Activated T-helper 2 cell treated with anti-CD3 and anti-CD28 coated beads, Interferon-gamma antibody, Interleukin-2, Interleukin-4, amounts not matched to agents 10 μg/mL and 5 μg/mL and 100 μg/mL, durations not matched to agents 14 hours and 24 hours and 36 hours (primary cell): ENCODE measurements at regions not wholly inside any gene's neighbourhood (a gene's known extent, or its start where the extent isn't known, plus 50 kb on each side); places are given as distances from the start of the nearest gene placed in this dataset.

Source experiments
- DNase-seq: peaks from one replicate; pipeline ENCODE4 v3.0.0; 2021; ENCODE audit warnings: low spot score
- H3K27ac Mint-ChIP-seq: one replicate; pipeline ENCODE4 v1.8.0; 2021; ENCODE audit warnings: mixed read lengths
- H3K27me3 Mint-ChIP-seq: one replicate; pipeline ENCODE4 v1.8.0; 2021; ENCODE audit warnings: low read depth, mixed read lengths
- H3K36me3 Mint-ChIP-seq: one replicate; pipeline ENCODE4 v1.8.0; 2021; ENCODE audit warnings: low read depth, mixed read lengths
- H3K4me1 Mint-ChIP-seq: one replicate; pipeline ENCODE4 v1.8.0; 2021; ENCODE audit warnings: low read depth, mixed read lengths
- H3K4me3 Mint-ChIP-seq: one replicate; pipeline ENCODE4 v1.8.0; 2021; ENCODE audit warnings: low read depth, mild to moderate bottlenecking, moderate library complexity, mixed read lengths
- H3K9me3 Mint-ChIP-seq: one replicate; pipeline ENCODE4 v1.8.0; 2021; ENCODE audit warnings: mixed read lengths
- intact Hi-C: fragments of 100-400 bp; cut with micrococcal nuclease; formaldehyde crosslinking; loops from one replicate; pipeline ENCODE4 v1.15.1; 2023

DNA sequence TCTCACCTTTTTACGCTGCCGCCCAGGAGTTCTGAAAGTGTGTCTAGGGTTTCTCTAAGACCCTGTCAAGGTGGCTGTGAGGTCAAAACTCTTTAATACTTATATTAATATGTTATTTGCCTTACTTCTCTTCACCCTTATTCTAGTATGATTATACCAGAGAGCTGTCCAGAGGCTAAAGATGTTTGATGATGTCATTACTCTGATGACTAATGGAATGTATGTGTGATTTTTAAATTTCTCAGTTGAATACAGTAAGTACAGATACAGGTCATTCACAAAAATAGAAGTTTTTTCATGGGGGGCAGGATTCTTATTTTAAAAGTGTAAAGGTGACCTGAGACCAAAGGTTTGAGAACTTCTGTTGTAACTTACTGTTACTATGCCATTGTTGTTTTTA lies 150.6 kb upstream of the FOXP2 start:
- DNase-seq = no peak
- no peak overlapping the region for H3K4me3 Mint-ChIP-seq
- H3K27ac Mint-ChIP-seq = no peak overlapping the region
- no peaks in the 10 kb centered on the region for H3K36me3 Mint-ChIP-seq
- H3K27me3 Mint-ChIP-seq = no peaks in the 10 kb centered on the region
- no peaks in the 10 kb centered on the region for H3K9me3 Mint-ChIP-seq
- intact Hi-C loops = no loop called here
- no peaks in the 10 kb centered on the region for H3K4me1 Mint-ChIP-seq

DNA sequence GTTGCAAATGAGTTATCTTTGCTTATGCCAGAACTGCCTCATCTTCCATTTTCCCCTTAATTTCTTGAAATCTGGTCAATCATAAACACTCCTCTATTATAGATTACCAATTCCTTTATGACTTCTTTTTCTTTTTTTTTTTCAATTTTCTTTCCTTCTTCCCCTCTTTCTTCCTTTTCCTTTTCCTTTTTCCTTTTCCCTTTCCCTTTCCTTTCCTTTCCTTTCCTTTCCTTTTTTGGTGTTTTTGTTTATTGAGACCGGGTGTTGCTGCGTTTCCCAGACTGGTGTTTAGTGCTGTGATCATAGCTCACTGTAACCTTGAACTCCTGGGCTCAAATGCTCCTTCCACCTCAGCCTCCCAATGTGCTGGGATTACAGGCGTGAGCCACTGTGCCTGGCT lies 151.4 kb upstream of the FOXP2 start:
- H3K4me1 Mint-ChIP-seq = no peaks in the 10 kb centered on the region

DNA sequence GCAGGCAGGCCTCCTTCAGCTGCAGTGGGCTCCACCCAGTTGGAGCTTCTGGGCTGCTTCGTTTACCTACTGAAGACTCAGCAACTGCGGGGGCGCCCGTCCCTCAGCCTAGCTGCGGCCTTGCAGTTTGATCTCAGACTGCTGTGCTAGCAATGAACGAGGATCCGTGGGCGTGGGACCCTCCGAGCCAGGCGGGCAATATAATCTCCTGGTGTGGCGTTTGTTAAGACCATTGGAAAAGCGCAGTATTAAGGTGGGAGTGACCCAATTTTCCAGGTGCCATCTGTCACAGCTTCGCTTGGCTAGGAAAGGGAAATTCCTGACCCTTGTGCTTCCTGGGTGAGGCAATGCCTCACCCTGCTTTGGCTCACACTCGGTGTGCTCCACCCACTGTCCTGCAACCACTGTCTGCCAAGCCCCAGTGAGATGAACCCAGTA lies 159.2 kb upstream of the FOXP2 start:
- no peaks in the 10 kb centered on the region for H3K36me3 Mint-ChIP-seq
- no peaks in the 10 kb centered on the region for H3K27me3 Mint-ChIP-seq
- H3K9me3 Mint-ChIP-seq = no peaks in the 10 kb centered on the region
- intact Hi-C loops = no loop called here
- no peak overlapping the region for H3K27ac Mint-ChIP-seq
- H3K4me1 Mint-ChIP-seq = no peaks in the 10 kb centered on the region
- DNase-seq = no peak
- no peak overlapping the region for H3K4me3 Mint-ChIP-seq

More for the DNA sequence above, 151.4 kb upstream of the FOXP2 start:
- intact Hi-C loops = no loop called here
- DNase-seq = no peak
- Mint-ChIP-seq H3K9me3 (no peaks in the 10 kb centered on the region), H3K4me3 (no peak overlapping the region), H3K36me3 (no peaks in the 10 kb centered on the region), H3K27me3 (no peaks in the 10 kb centered on the region), H3K27ac (no peak overlapping the region)

DNA sequence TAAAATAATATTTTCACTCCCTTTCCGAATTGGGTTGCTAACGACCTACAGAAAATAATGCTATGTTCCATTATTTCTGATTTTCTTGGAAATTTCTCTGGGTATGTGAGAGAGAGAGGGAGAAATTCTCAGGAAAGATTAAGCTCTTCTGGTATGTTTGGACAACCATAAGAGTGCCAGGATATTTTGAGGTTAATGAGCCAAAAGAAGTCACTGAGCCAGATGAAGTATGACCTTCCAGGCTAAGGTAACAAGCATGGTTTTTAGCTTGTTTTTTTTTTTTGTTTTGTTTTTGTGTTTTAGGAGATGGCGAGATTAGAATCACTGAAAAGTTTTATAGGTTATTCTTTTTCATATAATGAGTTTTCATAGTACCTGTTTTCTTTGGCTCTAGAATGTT lies 171.0 kb upstream of the FOXP2 start:
- intact Hi-C loops = no loop called here
- Mint-ChIP-seq H3K4me1 (no peaks in the 10 kb centered on the region), H3K27me3 (no peaks in the 10 kb centered on the region), H3K36me3 (no peaks in the 10 kb centered on the region), H3K9me3 (no peaks in the 10 kb centered on the region), H3K4me3 (no peak overlapping the region), H3K27ac (no peak overlapping the region)
- no peak for DNase-seq

DNA sequence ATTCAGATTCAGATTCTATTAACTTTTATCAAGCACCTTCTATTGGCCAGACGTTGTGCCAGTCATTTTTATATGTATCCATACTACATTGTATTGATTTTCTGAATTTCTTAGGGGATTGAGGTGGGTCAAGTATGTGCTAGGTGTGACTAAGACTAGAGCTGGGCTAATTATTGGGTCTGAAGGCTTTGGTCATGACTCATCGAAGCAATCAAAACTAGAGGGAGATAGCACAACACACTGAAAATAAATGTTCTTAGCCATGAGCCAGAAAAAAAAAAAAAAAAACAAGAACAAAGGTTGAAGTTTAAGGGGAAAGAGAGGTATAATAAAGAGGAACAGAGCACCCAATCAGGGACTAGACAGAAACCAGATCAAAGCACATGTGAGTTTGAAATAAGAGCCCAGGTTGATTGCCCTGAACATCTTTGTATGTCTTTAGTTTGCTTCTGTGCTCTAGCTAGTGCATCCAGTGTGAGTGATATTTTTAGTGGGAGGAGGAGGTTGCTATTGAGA lies 171.6 kb upstream of the FOXP2 start:
- no peaks in the 10 kb centered on the region for H3K36me3 Mint-ChIP-seq
- H3K4me3 Mint-ChIP-seq = no peak overlapping the region
- H3K9me3 Mint-ChIP-seq = no peaks in the 10 kb centered on the region
- H3K27me3 Mint-ChIP-seq = no peaks in the 10 kb centered on the region
- H3K27ac Mint-ChIP-seq = no peak overlapping the region
- no peaks in the 10 kb centered on the region for H3K4me1 Mint-ChIP-seq
- intact Hi-C loops = no loop called here
- DNase-seq = no peak

DNA sequence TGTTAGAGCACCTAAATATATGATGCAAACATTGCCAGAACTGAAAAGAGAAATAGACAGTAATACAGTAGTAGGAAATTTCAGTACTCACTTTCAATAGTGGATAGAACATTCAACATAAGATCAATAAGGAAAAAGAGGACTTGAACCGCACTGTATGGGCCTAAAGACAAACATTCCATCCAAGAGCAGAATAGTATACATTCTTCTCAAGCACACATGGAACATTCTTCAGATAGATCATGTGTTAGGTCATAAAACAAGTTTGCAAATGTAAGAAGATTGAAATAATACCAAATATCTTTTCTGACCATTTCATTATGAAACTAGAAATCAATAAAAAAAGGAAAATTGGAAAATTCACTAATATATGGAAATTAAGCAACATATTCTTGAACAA lies 185.4 kb upstream of the FOXP2 start:
- DNase-seq = no peak
- H3K27ac Mint-ChIP-seq = no peak overlapping the region
- no peaks in the 10 kb centered on the region for H3K4me1 Mint-ChIP-seq
- no peaks in the 10 kb centered on the region for H3K9me3 Mint-ChIP-seq
- no peak overlapping the region for H3K4me3 Mint-ChIP-seq
- no peaks in the 10 kb centered on the region for H3K27me3 Mint-ChIP-seq
- intact Hi-C loops = no loop called here
- H3K36me3 Mint-ChIP-seq = no peaks in the 10 kb centered on the region

DNA sequence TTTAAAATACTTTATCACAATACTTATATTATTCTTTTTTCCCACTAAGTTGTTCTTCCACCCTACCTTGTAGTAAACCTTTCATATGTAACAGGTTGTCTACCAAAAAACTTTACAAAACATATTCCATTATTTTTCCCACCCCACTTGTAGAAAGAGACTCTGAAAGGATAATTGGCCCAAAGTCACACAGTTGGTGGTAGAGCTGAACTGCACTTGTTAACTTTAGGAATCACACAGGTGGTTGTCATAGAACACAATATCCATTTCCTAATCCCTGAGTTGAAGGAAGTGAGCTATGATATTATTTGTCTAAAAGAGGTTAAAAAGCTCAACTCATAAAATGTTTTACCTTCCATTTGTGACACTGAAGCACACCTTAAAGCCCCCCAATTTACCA lies 188.8 kb upstream of the FOXP2 start:
- H3K4me1 Mint-ChIP-seq = no peaks in the 10 kb centered on the region
- no peak for DNase-seq
- no peak overlapping the region for H3K4me3 Mint-ChIP-seq
- no peaks in the 10 kb centered on the region for H3K27me3 Mint-ChIP-seq
- H3K36me3 Mint-ChIP-seq = no peaks in the 10 kb centered on the region
- no peak overlapping the region for H3K27ac Mint-ChIP-seq
- intact Hi-C loops = no loop called here
- H3K9me3 Mint-ChIP-seq = no peaks in the 10 kb centered on the region

DNA sequence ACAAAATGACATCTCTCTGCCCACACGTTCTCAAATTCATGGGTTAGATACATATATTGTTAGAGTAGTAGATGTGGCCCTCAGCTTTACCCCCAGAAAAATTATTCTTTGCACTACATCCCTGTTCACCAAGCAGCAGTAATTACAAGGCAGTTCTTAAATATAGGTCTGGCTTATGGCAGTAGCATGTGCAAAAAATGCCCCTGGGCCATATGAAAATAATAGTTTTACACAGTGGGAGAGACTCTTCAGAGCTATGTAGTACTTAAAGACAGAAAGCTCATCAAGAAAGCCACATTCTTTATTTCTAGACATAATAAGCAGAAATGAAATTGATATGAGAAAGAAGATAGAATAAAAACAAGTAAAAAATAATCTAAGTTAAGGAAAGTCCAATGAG lies 196.3 kb upstream of the FOXP2 start:
- no peaks in the 10 kb centered on the region for H3K27me3 Mint-ChIP-seq
- intact Hi-C loops = no loop called here
- no peak overlapping the region for H3K27ac Mint-ChIP-seq
- no peak for DNase-seq
- H3K9me3 Mint-ChIP-seq = no peaks in the 10 kb centered on the region
- no peaks in the 10 kb centered on the region for H3K36me3 Mint-ChIP-seq
- no peak overlapping the region for H3K4me3 Mint-ChIP-seq
- no peaks in the 10 kb centered on the region for H3K4me1 Mint-ChIP-seq

DNA sequence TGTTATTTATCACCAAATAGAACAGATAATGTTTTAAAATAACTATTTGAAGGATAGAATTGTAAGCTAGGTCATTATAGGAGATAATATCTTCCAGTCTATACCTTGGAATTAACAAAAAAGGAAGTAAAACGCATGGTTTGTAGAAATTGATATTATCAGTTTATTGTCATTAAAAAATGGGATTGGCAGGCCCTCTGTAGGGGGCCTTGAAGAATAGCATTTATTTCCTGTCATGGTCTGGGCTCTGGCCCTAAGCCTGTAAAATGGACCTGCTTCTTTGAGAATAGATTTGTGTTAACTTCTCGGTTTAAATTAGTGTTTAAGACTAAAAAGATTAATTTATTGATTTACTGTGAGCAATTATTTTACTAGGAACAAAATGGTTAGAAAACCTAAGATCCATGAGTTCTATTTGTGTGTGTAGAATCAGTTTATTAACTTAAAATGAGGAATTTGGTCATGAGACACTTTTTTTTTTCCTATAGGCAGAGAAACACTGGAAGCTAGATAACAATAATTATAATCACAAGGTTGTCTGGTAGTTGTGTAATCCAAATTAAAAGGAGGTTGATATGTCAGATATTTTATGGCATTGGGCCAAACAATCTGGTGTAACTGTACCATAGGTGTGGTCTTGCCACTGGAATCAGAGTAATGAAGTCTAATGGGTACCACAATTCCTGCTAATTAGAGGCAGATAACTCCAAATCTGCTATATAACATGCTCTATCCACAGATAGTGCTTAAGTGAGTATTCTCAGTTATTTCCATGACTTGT lies 197.4 kb upstream of the FOXP2 start:
- H3K4me1 Mint-ChIP-seq = no peaks in the 10 kb centered on the region
- H3K27ac Mint-ChIP-seq = no peak overlapping the region
- H3K27me3 Mint-ChIP-seq = no peaks in the 10 kb centered on the region
- intact Hi-C loops = no loop called here
- H3K9me3 Mint-ChIP-seq = no peaks in the 10 kb centered on the region
- no peak overlapping the region for H3K4me3 Mint-ChIP-seq
- no peak for DNase-seq
- no peaks in the 10 kb centered on the region for H3K36me3 Mint-ChIP-seq

DNA sequence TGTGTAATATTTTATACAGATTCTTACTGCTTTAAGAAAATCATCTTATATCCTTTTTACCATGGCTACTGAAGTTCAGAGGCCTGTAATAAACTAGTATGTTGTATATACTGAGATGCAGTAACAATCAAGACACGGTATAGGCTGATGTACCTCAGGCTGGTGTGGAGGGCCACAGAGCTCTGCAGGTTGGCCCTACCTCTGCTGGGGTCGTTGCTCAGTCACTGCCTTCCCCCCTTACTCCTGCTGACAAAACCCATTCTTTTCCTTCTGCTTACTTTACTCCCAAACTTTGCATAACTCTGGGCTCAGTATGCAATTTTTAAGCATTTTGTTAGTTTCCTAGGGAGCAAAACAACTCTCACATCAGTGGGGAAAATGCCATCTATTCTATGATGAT lies 200.1 kb upstream of the FOXP2 start:
- Mint-ChIP-seq H3K27me3 (no peaks in the 10 kb centered on the region), H3K9me3 (no peaks in the 10 kb centered on the region), H3K27ac (no peak overlapping the region), H3K36me3 (no peaks in the 10 kb centered on the region), H3K4me1 (no peaks in the 10 kb centered on the region), H3K4me3 (no peak overlapping the region)
- no peak for DNase-seq
- intact Hi-C loops = no loop called here

DNA sequence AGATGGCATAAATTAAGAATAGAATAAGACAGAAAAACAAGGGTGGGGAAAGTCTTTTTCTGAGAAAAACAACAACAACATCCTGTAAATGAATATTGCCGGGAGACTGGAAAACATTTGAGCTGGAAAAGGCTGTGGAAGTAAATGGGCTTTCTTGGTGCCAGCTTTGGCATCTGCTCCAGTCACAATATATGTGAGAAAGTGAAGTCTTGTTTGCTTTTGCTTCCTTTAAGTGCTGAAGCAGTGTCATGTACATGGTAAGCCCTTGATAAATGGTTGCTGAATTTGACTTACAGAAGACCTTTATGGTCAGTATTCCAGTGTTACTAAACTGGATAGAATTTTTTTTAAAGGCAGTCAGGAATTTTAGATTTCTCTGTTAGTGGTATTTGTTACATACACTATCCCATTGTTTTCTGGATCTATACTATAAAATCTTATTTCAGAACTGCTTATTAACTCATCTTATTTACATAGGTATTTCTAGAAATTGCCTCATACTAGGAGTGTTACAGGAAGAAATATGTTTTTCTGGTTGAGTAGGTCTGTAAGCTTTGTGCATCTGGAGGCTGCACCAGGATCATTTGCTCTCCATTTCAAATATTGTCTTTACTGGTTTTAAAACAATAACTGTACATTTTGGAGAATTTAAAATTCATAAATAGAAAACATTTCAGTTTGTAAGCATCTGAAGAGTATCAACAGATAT lies 201.7 kb upstream of the FOXP2 start:
- Mint-ChIP-seq H3K9me3 (no peaks in the 10 kb centered on the region), H3K4me3 (no peak overlapping the region), H3K27ac (no peak overlapping the region), H3K36me3 (no peaks in the 10 kb centered on the region), H3K4me1 (no peaks in the 10 kb centered on the region), H3K27me3 (no peaks in the 10 kb centered on the region)
- intact Hi-C loops = no loop called here
- no peak for DNase-seq

DNA sequence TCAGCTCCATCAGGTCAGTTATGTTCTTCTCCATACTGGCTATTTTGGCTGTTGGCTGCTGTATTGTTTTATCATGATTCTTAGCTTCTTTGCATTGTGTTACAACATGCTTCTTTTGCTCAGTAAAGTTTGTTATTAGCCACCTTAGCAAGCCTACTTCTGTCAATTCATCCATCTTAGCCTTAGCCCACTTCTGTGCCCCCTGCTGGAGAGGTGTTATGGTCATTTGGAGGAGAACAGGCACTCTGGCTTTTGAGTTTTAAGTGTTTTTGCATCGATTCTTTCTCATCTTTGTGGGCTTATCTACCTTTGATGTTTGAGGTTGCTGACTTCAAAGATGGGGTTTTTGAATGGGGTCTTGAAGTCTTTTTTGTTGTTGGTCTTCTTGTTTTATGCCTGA lies 204.6 kb upstream of the FOXP2 start:
- H3K27ac Mint-ChIP-seq = no peak overlapping the region
- H3K36me3 Mint-ChIP-seq = no peaks in the 10 kb centered on the region
- H3K9me3 Mint-ChIP-seq = no peaks in the 10 kb centered on the region
- H3K4me1 Mint-ChIP-seq = no peaks in the 10 kb centered on the region
- DNase-seq = no peak
- intact Hi-C loops = no loop called here
- H3K27me3 Mint-ChIP-seq = no peaks in the 10 kb centered on the region
- no peak overlapping the region for H3K4me3 Mint-ChIP-seq

DNA sequence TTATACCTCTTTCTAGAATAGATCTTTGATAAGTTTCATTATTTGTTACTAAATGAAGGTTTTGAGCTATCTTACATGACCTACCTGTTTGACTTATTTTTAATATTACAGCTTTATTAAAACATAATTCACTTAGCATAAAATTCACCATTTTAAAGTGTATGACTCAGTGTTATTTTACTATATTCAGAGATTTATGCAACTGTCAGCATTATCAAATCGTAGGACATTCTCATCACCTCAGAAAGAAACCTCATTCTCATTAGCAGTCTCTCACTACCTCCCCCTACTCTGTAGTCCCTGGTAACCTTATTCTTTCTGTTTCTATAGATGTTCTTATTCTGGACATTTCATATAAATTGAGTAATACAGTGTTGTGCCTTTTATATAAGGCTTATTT lies 207.9 kb upstream of the FOXP2 start:
- no peaks in the 10 kb centered on the region for H3K36me3 Mint-ChIP-seq
- H3K27me3 Mint-ChIP-seq = no peaks in the 10 kb centered on the region
- no peak overlapping the region for H3K27ac Mint-ChIP-seq
- H3K4me1 Mint-ChIP-seq = no peaks in the 10 kb centered on the region
- intact Hi-C loops = no loop called here
- H3K4me3 Mint-ChIP-seq = no peak overlapping the region
- no peaks in the 10 kb centered on the region for H3K9me3 Mint-ChIP-seq
- no peak for DNase-seq
